ENCODE measurements at regions not wholly inside any gene's neighbourhood (a gene's known extent, or its start where the extent isn't known, plus 50 kb on each side); places are given as distances from the start of the nearest gene placed in this dataset.
"Not testable (repeated sequence)": the region's sequence is repeated elsewhere in the genome, so short reads cannot be mapped to it uniquely, and the experiment has no call there.

DNA sequence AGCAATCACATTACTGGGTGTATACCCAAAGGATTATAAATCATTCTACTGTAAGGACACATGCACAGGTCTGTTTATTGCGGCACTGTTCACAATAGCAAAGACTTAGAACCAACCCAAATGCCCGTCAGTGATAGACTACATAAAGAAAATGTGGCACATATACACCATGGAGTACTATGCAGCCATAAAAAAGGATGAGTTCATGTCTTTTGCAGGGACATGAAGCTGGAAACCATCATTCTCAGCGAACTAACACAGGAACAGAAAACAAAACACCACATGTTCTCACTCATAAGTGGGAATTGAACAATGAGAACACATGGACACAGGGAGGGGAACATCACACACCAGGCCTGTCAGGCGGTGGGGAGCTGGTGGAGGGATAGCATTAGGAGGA, 313.9 kb upstream of the NCKAP5 start:
- not testable (repeated sequence) for H3K9ac ChIP-seq (ENCODE audit: low read depth in 1 of 3, low read length in 3 of 3); H3K4me3 ChIP-seq (ENCODE audit: low read length in 3 of 3); H3K36me3 ChIP-seq (ENCODE audit: control insufficient read depth in 3 of 3, insufficient read depth in 3 of 3, low read length in 3 of 3)

DNA sequence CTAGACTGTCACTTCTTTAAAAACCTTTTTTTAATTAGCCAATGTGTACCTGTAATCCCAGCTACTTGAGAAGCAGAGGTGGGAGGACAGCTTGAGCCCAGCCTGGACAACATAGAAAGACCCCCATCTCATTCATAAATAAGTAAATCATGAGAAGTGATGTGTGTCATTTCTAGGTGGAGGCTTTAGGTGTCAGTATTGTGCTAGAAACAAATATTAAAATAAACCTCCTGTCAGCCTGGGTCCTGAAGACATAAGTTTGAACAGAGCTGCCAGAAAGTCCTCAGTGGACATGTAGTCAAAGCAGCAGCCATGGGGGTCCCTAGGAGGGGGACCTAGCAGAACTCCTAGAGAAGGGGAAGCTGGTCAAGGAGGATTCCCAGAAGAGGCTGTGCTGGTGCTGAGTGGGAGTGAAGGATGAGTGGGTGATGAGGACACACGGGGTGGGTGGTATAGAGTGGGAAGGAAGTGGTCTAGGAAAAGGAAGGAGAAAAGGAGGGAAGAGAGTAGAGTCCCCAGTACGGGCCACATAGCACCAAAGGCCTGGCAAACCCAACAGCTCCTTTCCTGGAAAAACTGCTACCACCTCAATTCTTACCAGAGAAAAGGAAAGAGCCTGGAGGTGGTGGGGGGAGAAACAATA, 316.6 kb upstream of the NCKAP5 start:
- Histone ChIP-seq H3K36me3 (ENCODE audit: control insufficient read depth in 3 of 3, insufficient read depth in 3 of 3, low read length in 3 of 3) (no peaks in the 10 kb centered on the region), H3K9me3 (ENCODE audit: control insufficient read depth in 3 of 3, low read length in 3 of 3) (no peaks in the 10 kb centered on the region), H3K9ac (ENCODE audit: low read depth in 1 of 3, low read length in 3 of 3) (no peak overlapping the region), H3K27me3 (ENCODE audit: control insufficient read depth in 3 of 3, insufficient read depth in 3 of 3, low read length in 3 of 3) (peaks cover 0 to 4% (median 3%) of the 10 kb centered on the region in 3 donors), H3K4me1 (ENCODE audit: control insufficient read depth in 3 of 3, insufficient read depth in 3 of 3, low read length in 3 of 3) (peaks cover 0 to 3% (median 0%) of the 10 kb centered on the region in 3 donors), H3K4me3 (ENCODE audit: low read length in 3 of 3) (no peak overlapping the region), H3K27ac (ENCODE audit: low read depth, low read length) (no peak overlapping the region)

More for the DNA sequence above, 313.9 kb upstream of the NCKAP5 start:
- H3K27ac ChIP-seq (ENCODE audit: low read depth, low read length); H3K4me1 ChIP-seq (ENCODE audit: control insufficient read depth in 3 of 3, insufficient read depth in 3 of 3, low read length in 3 of 3); H3K9me3 ChIP-seq (ENCODE audit: control insufficient read depth in 3 of 3, low read length in 3 of 3); H3K27me3 ChIP-seq (ENCODE audit: control insufficient read depth in 3 of 3, insufficient read depth in 3 of 3, low read length in 3 of 3): not testable (repeated sequence)

DNA sequence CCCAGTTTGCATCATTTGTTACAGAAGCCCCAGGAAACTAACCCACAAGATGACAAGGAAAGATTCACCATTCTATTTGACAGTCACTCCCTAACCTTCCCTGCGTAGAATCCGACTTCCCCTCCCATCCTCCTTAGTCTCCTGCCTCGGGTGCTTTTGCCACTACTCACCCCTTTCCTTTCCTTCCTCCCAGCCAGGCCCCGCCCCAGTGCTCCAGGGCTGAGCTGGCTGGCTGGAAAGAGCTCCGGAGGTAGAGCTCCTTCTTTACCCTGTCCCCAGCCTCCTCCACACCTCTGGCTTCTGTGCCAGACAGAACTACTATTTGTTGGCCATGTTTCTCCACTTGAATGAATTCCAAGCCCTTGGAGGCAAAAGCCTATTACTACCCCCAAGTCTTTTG, 317.6 kb upstream of the NCKAP5 start:
- Histone ChIP-seq H3K27me3 (ENCODE audit: control insufficient read depth in 3 of 3, insufficient read depth in 3 of 3, low read length in 3 of 3) (peaks cover 0 to 4% (median 3%) of the 10 kb centered on the region in 3 donors), H3K4me1 (ENCODE audit: control insufficient read depth in 3 of 3, insufficient read depth in 3 of 3, low read length in 3 of 3) (peaks cover 0 to 3% (median 0%) of the 10 kb centered on the region in 3 donors), H3K27ac (ENCODE audit: low read depth, low read length) (no peak overlapping the region), H3K9me3 (ENCODE audit: control insufficient read depth in 3 of 3, low read length in 3 of 3) (no peaks in the 10 kb centered on the region), H3K36me3 (ENCODE audit: control insufficient read depth in 3 of 3, insufficient read depth in 3 of 3, low read length in 3 of 3) (no peaks in the 10 kb centered on the region), H3K9ac (ENCODE audit: low read depth in 1 of 3, low read length in 3 of 3) (no peak overlapping the region), H3K4me3 (ENCODE audit: low read length in 3 of 3) (no peak overlapping the region)

DNA sequence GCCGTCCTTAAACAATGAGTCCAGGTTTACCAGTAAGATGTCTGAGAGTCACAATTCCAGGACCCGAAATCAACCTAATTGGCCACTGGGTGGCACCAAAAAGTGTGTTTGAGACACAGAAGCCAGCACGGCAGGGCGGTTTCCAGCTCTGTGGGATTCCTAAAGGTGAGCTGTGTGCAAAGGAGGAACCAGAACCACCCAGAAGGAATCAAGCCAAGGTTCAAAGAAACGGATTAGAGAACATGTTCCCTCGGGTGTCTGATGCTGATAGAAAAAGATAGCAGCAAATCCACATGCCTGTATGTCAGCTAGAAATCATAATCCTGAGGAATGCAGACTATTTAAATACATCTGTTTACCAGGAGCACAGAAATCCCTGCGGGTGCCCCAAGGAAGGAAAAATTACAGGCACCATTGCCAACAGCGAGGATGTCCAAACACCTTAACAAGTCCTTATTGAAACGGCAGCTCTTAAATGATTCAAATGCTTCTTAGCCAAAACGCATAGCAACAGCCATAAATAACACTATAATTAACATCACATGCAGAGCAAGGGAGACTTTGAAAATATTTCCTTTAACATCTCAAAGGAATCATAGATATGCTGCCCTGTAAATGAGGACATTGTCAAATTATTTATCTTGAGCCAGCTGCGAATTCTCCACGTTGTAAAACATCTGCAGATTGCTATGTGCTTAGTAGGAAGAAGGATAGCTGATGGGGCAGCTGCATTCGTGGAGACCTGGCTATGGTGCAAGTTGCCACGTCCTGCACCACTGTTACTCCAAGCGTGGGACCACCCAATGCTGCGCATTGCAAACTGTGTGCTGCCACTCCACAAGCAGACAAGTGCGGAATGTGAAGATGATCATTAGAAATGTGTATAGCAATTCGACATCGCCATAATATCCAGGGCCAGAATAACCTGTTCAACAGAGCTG, 318.7 kb upstream of the NCKAP5 start:
- Histone ChIP-seq H3K9ac (ENCODE audit: low read depth in 1 of 3, low read length in 3 of 3) (no peak overlapping the region), H3K9me3 (ENCODE audit: control insufficient read depth in 3 of 3, low read length in 3 of 3) (no peaks in the 10 kb centered on the region)

DNA sequence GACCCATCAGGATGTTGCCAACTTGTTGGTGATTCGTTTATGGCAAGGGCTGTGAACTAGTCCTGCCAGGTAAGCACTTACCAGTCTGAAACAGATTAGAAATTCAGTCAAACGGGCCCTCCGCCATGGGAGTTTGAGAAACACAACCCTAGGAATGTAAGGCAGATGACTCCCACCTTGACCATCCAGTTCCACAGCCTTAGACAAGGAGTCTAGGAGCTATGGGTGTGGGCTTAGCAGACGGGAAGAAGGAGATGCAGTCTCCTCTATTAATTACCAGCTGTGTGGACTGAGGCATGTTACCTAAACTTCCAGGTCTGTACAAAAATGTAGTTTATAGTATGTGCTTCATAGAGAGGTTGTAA, 319.4 kb upstream of the NCKAP5 start:
- no peaks in the 10 kb centered on the region for H3K36me3 ChIP-seq (ENCODE audit: control insufficient read depth in 3 of 3, insufficient read depth in 3 of 3, low read length in 3 of 3)
- no peak overlapping the region for H3K9ac ChIP-seq (ENCODE audit: low read depth in 1 of 3, low read length in 3 of 3)
- peaks cover 0 to 3% (median 0%) of the 10 kb centered on the region in 3 donors for H3K4me1 ChIP-seq (ENCODE audit: control insufficient read depth in 3 of 3, insufficient read depth in 3 of 3, low read length in 3 of 3)
- H3K4me3 ChIP-seq (ENCODE audit: low read length in 3 of 3), result no peak overlapping the region
- peaks cover 0 to 4% (median 2%) of the 10 kb centered on the region in 3 donors for H3K27me3 ChIP-seq (ENCODE audit: control insufficient read depth in 3 of 3, insufficient read depth in 3 of 3, low read length in 3 of 3)
- no peaks in the 10 kb centered on the region for H3K9me3 ChIP-seq (ENCODE audit: control insufficient read depth in 3 of 3, low read length in 3 of 3)
- no peak overlapping the region for H3K27ac ChIP-seq (ENCODE audit: low read depth, low read length)

More for the DNA sequence above, 318.7 kb upstream of the NCKAP5 start:
- Histone ChIP-seq H3K4me3 (ENCODE audit: low read length in 3 of 3) (no peak overlapping the region), H3K27ac (ENCODE audit: low read depth, low read length) (no peak overlapping the region), H3K27me3 (ENCODE audit: control insufficient read depth in 3 of 3, insufficient read depth in 3 of 3, low read length in 3 of 3) (peaks cover 0 to 4% (median 3%) of the 10 kb centered on the region in 3 donors), H3K4me1 (ENCODE audit: control insufficient read depth in 3 of 3, insufficient read depth in 3 of 3, low read length in 3 of 3) (peaks cover 0 to 3% (median 0%) of the 10 kb centered on the region in 3 donors), H3K36me3 (ENCODE audit: control insufficient read depth in 3 of 3, insufficient read depth in 3 of 3, low read length in 3 of 3) (no peaks in the 10 kb centered on the region)

DNA sequence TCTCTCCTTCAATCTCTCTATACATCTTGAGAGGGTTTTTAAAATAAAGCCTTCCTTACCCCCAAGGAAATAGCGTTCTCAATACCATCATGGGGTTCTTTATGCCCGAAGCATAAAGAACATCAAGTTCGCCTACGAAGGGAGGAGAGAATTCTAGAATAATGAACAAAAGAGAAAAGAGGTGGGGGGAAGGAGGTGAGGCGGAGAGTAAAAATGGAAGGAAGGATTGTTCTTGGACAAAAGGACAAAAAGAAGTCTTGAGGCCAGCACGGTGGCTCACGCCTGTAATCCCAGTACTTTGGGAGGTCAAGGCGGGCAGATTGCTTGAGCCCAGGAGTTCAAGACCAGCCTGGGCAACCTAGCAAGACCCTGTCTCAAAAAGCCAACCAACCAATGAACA, 319.8 kb upstream of the NCKAP5 start:
- no peaks in the 10 kb centered on the region for H3K36me3 ChIP-seq (ENCODE audit: control insufficient read depth in 3 of 3, insufficient read depth in 3 of 3, low read length in 3 of 3)
- H3K27me3 ChIP-seq (ENCODE audit: control insufficient read depth in 3 of 3, insufficient read depth in 3 of 3, low read length in 3 of 3), result peaks cover 0 to 5% (median 0%) of the 10 kb centered on the region in 3 donors
- H3K27ac ChIP-seq (ENCODE audit: low read depth, low read length), result no peak overlapping the region
- H3K4me1 ChIP-seq (ENCODE audit: control insufficient read depth in 3 of 3, insufficient read depth in 3 of 3, low read length in 3 of 3), result peaks cover 0 to 3% (median 0%) of the 10 kb centered on the region in 3 donors
- H3K4me3 ChIP-seq (ENCODE audit: low read length in 3 of 3), result no peak overlapping the region
- no peak overlapping the region for H3K9ac ChIP-seq (ENCODE audit: low read depth in 1 of 3, low read length in 3 of 3)
- no peaks in the 10 kb centered on the region for H3K9me3 ChIP-seq (ENCODE audit: control insufficient read depth in 3 of 3, low read length in 3 of 3)

DNA sequence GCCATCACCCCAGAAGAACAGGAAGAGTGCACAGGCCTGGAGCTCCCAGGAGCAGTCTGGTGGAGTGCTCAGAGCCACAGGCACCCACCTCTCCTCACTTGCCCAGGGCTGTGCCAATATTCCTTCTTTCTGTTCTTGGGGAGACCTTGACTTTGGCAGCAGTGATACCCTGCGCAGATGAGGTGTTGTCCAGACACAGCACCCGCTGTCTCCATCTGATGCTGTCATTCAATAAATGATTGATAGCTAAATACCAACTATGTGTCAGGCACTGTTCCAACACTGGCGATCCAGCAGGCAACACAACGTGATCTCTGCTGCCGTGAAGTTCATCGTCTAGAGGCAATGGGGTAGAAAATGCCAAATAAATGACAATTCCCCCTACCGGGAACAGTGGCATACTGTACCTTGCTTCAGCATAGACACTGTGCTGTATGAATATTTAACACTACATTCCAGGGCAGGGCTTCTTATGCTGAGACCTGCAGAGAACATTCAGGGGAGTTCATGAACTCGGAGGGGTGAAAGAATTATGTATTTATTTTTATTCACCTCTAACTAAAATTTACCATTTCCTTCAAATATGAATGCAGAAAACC, 320.5 kb upstream of the NCKAP5 start:
- Histone ChIP-seq H3K36me3 (ENCODE audit: control insufficient read depth in 3 of 3, insufficient read depth in 3 of 3, low read length in 3 of 3) (no peaks in the 10 kb centered on the region), H3K9ac (ENCODE audit: low read depth in 1 of 3, low read length in 3 of 3) (no peak overlapping the region), H3K4me3 (ENCODE audit: low read length in 3 of 3) (no peak overlapping the region), H3K4me1 (ENCODE audit: control insufficient read depth in 3 of 3, insufficient read depth in 3 of 3, low read length in 3 of 3) (peaks cover 0 to 3% (median 0%) of the 10 kb centered on the region in 3 donors), H3K27me3 (ENCODE audit: control insufficient read depth in 3 of 3, insufficient read depth in 3 of 3, low read length in 3 of 3) (peaks cover 0 to 10% (median 0%) of the 10 kb centered on the region in 3 donors), H3K27ac (ENCODE audit: low read depth, low read length) (no peak overlapping the region), H3K9me3 (ENCODE audit: control insufficient read depth in 3 of 3, low read length in 3 of 3) (no peaks in the 10 kb centered on the region)

DNA sequence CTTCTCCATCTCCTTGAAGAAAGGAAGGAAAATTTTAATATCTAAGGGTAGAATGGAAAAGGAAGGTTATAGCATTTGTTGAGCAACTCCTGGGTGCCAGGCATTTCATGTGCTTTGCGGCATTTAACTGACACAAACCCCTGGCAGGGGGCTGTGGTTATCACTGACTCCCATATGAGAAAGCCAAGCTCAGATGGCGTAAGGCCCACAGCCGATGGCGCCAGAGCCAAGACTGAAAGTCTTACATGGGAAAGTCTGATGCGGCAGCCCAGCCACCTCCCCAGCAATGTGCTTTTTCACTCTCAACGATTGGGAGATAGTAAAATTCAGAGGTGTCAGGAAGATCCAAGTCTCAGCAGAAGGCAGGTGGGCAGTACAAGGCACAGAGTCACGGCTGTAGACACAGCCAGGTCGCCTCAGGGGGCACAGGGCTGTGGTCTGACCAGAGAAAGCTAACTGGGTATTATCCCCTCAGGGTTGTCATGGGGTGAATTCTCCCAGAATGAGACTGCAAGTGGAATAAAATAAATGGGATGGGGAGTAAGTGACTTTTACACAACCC, 324.2 kb upstream of the NCKAP5 start:
- Histone ChIP-seq H3K4me3 (ENCODE audit: low read length in 3 of 3) (no peak overlapping the region), H3K36me3 (ENCODE audit: control insufficient read depth in 3 of 3, insufficient read depth in 3 of 3, low read length in 3 of 3) (no peaks in the 10 kb centered on the region), H3K27me3 (ENCODE audit: control insufficient read depth in 3 of 3, insufficient read depth in 3 of 3, low read length in 3 of 3) (peaks cover 0 to 9% (median 0%) of the 10 kb centered on the region in 3 donors), H3K9me3 (ENCODE audit: control insufficient read depth in 3 of 3, low read length in 3 of 3) (no peaks in the 10 kb centered on the region), H3K9ac (ENCODE audit: low read depth in 1 of 3, low read length in 3 of 3) (no peak overlapping the region), H3K4me1 (ENCODE audit: control insufficient read depth in 3 of 3, insufficient read depth in 3 of 3, low read length in 3 of 3) (no peaks in the 10 kb centered on the region), H3K27ac (ENCODE audit: low read depth, low read length) (no peak overlapping the region)

DNA sequence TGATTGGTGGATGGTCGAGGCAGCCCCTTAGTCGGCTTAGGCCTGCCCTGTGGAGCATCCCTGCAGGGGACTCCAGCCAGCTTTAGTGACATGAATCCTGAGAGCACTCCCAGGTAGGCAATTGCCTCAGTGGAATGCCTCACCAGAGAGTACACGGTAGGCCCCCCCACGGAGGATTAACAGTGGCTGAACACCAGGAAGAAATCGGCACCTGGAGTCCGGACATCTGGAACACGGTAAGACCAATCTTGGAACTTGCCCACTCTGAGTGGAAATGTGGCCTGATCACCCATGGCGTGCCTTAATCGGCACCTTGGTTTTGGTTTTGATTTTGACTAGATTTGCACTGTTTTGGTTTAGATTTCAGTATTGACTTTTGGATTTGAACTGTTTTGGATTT, 326.2 kb upstream of the NCKAP5 start:
- H3K27me3 ChIP-seq (ENCODE audit: control insufficient read depth in 3 of 3, insufficient read depth in 3 of 3, low read length in 3 of 3), result peaks cover 0 to 6% (median 0%) of the 10 kb centered on the region in 3 donors
- H3K4me3 ChIP-seq (ENCODE audit: low read length in 3 of 3), result no peak overlapping the region
- no peaks in the 10 kb centered on the region for H3K9me3 ChIP-seq (ENCODE audit: control insufficient read depth in 3 of 3, low read length in 3 of 3)
- H3K27ac ChIP-seq (ENCODE audit: low read depth, low read length), result no peak overlapping the region
- no peak overlapping the region for H3K9ac ChIP-seq (ENCODE audit: low read depth in 1 of 3, low read length in 3 of 3)
- H3K36me3 ChIP-seq (ENCODE audit: control insufficient read depth in 3 of 3, insufficient read depth in 3 of 3, low read length in 3 of 3), result no peaks in the 10 kb centered on the region
- H3K4me1 ChIP-seq (ENCODE audit: control insufficient read depth in 3 of 3, insufficient read depth in 3 of 3, low read length in 3 of 3), result no peaks in the 10 kb centered on the region
